ENCODE measurements at regions not wholly inside any gene's neighbourhood (a gene's known extent, or its start where the extent isn't known, plus 50 kb on each side); places are given as distances from the start of the nearest gene placed in this dataset.

DNA sequence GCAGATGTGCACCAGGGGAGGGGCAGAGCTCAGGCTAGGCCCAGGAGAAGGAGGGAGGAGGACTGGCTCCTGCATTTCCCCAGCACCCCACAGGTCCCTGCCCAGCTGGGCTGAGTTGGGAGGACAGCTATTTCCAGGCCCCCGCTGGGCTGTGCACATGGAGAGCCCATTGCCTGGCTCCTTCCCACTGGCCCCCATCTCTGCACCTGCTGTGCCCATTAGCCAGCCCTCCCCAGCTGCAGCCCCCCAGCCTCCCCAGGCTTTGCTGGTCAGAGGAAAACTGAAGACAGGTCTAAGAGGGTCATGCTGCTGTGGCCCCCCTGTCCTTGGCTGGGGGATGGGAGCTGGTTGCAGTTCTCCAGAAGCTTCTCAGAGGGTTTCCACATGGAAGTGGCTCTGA lies 81.8 kb upstream of the SHANK2 start:
- TF ChIP-seq CTCF (IDR thresholded peaks at IDR 0.05; ENCODE audit: control insufficient read depth, extremely low read depth, insufficient read depth): no peak
- H3K4me3 ChIP-seq (ENCODE audit: low read depth, low read length): no peak overlapping the region
- no peak for DNase-seq (ENCODE audit: low read depth)

GRCh38 chr11:71333473-71333872 lies 81.1 kb upstream of the SHANK2 start:
- no peak for TF ChIP-seq CTCF (IDR thresholded peaks at IDR 0.05; ENCODE audit: control insufficient read depth, extremely low read depth, insufficient read depth)
- DNase-seq (ENCODE audit: low read depth): no peak
- no peak overlapping the region for H3K4me3 ChIP-seq (ENCODE audit: low read depth, low read length)

GRCh38 chr11:71332447-71332846 lies 80.1 kb upstream of the SHANK2 start:
- TF ChIP-seq CTCF (IDR thresholded peaks at IDR 0.05; ENCODE audit: control insufficient read depth, extremely low read depth, insufficient read depth): no peak
- no peak for DNase-seq (ENCODE audit: low read depth)
- H3K4me3 ChIP-seq (ENCODE audit: low read depth, low read length): no peak overlapping the region

DNA sequence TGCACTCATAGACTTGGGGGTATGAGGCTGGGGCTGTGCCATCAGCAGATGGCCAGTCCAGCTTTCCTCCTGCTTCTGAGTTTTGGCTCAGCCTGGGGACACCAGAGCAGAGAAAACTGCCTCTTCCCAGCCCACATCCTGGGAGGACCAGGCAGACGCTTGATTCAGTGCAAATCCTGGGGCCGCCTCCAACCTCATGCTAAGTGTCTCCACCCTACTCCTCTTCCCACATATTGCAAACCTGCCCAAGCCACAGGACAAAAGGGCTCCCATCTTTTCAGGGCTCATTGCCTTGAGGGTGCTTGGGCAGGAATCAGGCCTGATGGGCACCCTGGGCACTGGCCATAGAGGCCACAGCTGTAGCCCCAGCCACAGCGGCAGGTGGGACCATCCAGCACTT lies 79.7 kb upstream of the SHANK2 start:
- DNase-seq (ENCODE audit: low read depth): no peak
- TF ChIP-seq CTCF (IDR thresholded peaks at IDR 0.05; ENCODE audit: control insufficient read depth, extremely low read depth, insufficient read depth): no peak
- no peak overlapping the region for H3K4me3 ChIP-seq (ENCODE audit: low read depth, low read length)

DNA sequence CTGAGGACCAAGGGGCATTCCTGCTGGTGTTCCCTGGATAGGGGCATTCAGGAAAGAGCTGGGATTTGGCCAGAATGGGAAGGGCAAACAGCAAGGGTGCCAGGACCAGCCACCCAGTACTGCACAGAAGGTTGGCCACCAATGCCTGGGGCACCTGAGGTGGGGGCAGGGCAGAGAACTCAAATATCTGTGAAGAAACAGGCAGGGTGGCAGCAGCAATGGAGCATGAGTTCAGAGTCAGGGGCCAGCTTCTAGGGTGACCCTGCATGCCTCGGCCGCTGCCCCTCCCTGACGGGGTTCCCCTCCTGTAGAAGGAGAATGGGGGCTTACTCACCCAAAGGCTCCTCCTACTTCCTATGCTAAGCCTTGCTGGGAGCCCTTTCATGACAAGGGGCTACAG lies 79.3 kb upstream of the SHANK2 start:
- H3K4me3 ChIP-seq (ENCODE audit: low read depth, low read length): no peak overlapping the region
- no peak for TF ChIP-seq CTCF (IDR thresholded peaks at IDR 0.05; ENCODE audit: control insufficient read depth, extremely low read depth, insufficient read depth)
- DNase-seq (ENCODE audit: low read depth): no peak

DNA sequence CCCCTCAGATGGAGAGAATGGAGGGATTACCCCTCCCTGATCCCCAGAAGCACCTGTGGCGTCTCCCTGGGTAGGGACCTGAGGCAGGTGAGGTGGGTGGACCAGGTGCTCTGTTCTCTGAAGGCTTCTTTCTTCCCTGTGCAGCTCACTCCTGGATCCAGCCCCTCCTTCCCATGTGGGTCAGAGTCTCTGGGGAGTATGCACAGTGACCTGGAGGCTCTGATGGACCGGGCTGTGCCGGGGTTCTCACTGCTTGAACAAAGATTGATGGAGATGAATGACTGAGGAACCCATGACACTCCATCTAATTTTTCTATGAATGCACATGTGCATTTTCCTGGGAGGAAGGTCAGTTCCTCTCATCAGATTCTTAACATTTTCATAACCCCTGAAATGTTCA lies 78.6 kb upstream of the SHANK2 start:
- TF ChIP-seq CTCF (IDR thresholded peaks at IDR 0.05; ENCODE audit: control insufficient read depth, extremely low read depth, insufficient read depth): no peak
- no peak for DNase-seq (ENCODE audit: low read depth)
- H3K4me3 ChIP-seq (ENCODE audit: low read depth, low read length): no peak overlapping the region

DNA sequence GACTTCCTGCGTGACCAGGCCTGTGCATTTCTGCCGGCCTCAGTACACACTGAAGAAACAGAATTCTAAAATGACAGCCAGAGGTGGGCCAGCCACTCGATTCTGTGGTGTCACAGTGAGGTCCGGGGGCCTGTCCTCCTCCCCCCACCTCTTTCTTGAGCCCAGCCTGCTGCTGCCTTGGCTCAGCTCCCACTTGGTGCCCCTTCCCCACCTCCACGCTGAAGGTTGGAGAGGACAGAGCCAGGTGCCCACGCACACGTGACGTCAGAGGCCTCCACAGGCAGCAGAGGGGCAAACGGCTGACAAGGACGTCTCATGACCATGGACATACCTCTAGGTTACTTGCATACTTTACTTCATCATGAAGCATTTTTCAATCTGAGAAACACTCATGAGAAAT lies 78.0 kb upstream of the SHANK2 start:
- no peak for TF ChIP-seq CTCF (IDR thresholded peaks at IDR 0.05; ENCODE audit: control insufficient read depth, extremely low read depth, insufficient read depth)
- DNase-seq (ENCODE audit: low read depth): no peak
- H3K4me3 ChIP-seq (ENCODE audit: low read depth, low read length): no peak overlapping the region
